CD14-positive monocyte (primary cell): ENCODE measurements at regions not wholly inside any gene's neighbourhood (a gene's known extent, or its start where the extent isn't known, plus 50 kb on each side); places are given as distances from the start of the nearest gene placed in this dataset.

Experiments
- DNase-seq, 3 donors: peaks; one replicate each; pipeline ENCODE4 v3.0.0-alpha.2; 2011 to 2022
- H2AFZ ChIP-seq: 2 replicates; pipeline ENCODE4 v1.6.0; 2012; ENCODE audit warnings: mild to moderate bottlenecking, low read depth, low read length, inconsistent platforms; ENCODE audit not compliant: insufficient read depth, poor library complexity, severe bottlenecking
- H3K27ac ChIP-seq, 2 donors: 1 replicate in 1 of 2; 2 replicates in 1 of 2; pipeline ENCODE4 v1.5.1; 2012 to 2013; ENCODE audit warnings: low read length in 2 of 2, control low read depth in 1 of 2, inconsistent platforms in 1 of 2, low read depth in 1 of 2, mild to moderate bottlenecking in 1 of 2
- H3K27me3 ChIP-seq, 2 donors: one replicate each; pipeline versions ENCODE4 v1.6.0 to v1.6.1; 2011 to 2013; ENCODE audit warnings: low read length in 2 of 2; ENCODE audit not compliant: control insufficient read depth in 2 of 2, insufficient read depth in 2 of 2
- H3K36me3 ChIP-seq, 2 donors: replicated peaks in 1 of 2; 1 replicate in 1 of 2; 2 replicates in 1 of 2; pipeline versions ENCODE4 v1.5.1 to v1.6.1; 2012 to 2013; ENCODE audit warnings: low read length in 2 of 2, control low read depth in 1 of 2, inconsistent platforms in 1 of 2, mild to moderate bottlenecking in 1 of 2; ENCODE audit not compliant: insufficient read depth in 2 of 2, control insufficient read depth in 1 of 2
- H3K4me1 ChIP-seq, 2 donors: 1 replicate in 1 of 2; 2 replicates in 1 of 2; pipeline versions ENCODE4 v1.5.1 to v1.6.1; 2012 to 2013; ENCODE audit warnings: low read length in 2 of 2, control low read depth in 1 of 2, inconsistent platforms in 1 of 2, mild to moderate bottlenecking in 1 of 2, moderate library complexity in 1 of 2; ENCODE audit not compliant: insufficient read depth in 2 of 2, control insufficient read depth in 1 of 2
- H3K4me2 ChIP-seq: replicated peaks from 2 replicates; pipeline ENCODE3; 2012; ENCODE audit warnings: low read length, moderate library complexity, mild to moderate bottlenecking; ENCODE audit not compliant: poor library complexity, severe bottlenecking; ENCODE audit errors: extremely low read depth
- H3K4me3 ChIP-seq, 3 experiments: fragments of 200-600 bp in 1 of 3; sonication (generic) in 1 of 3; replicated peaks in 1 of 3; 1 replicate in 2 of 3; 2 replicates in 1 of 3; pipeline ENCODE4 v1.5.1; 2011 to 2013; ENCODE audit warnings: low read length in 3 of 3, mild to moderate bottlenecking in 3 of 3, control low read depth in 2 of 3, low read depth in 2 of 3, inconsistent platforms in 1 of 3, moderate library complexity in 1 of 3
- H3K79me2 ChIP-seq: 2 replicates; pipeline ENCODE4 v1.6.0; 2012; ENCODE audit warnings: mild to moderate bottlenecking, control low read depth, inconsistent platforms, low read length, moderate library complexity; ENCODE audit not compliant: insufficient read depth
- H3K9ac ChIP-seq: 2 replicates; pipeline ENCODE4 v1.6.0; 2017; ENCODE audit warnings: low read length, mild to moderate bottlenecking; ENCODE audit not compliant: insufficient read depth, poor library complexity, severe bottlenecking
- H3K9me3 ChIP-seq, 2 donors: replicated peaks in 1 of 2; 1 replicate in 1 of 2; 2 replicates in 1 of 2; pipeline versions ENCODE4 v1.5.1 to v1.6.1; 2012 to 2013; ENCODE audit warnings: low read length in 2 of 2, control low read depth in 1 of 2; ENCODE audit not compliant: control insufficient read depth in 1 of 2, insufficient read depth in 1 of 2
- H4K20me1 ChIP-seq: 2 replicates; pipeline ENCODE4 v1.6.0; 2012; ENCODE audit warnings: mild to moderate bottlenecking, low read length, control low read depth, moderate library complexity; ENCODE audit not compliant: insufficient read depth
- H3K27ac Mint-ChIP-seq, 7 donors: one replicate each; pipeline ENCODE4 v1.8.0; 2020; ENCODE audit warnings: mild to moderate bottlenecking in 7 of 7, mixed read lengths in 7 of 7, moderate library complexity in 6 of 7, inconsistent platforms in 2 of 7
- H3K27me3 Mint-ChIP-seq, 3 donors: one replicate each; pipeline ENCODE4 v1.8.0; 2021 to 2022; ENCODE audit warnings: low read depth in 3 of 3, mild to moderate bottlenecking in 3 of 3, mixed read lengths in 3 of 3, moderate library complexity in 3 of 3, inconsistent platforms in 1 of 3
- H3K36me3 Mint-ChIP-seq, 2 donors: one replicate each; pipeline ENCODE4 v1.8.0; 2020; ENCODE audit warnings: mixed read lengths in 2 of 2, inconsistent platforms in 1 of 2, mild to moderate bottlenecking in 1 of 2
- H3K4me1 Mint-ChIP-seq: one replicate; pipeline ENCODE4 v1.8.0; 2020; ENCODE audit warnings: mild to moderate bottlenecking, mixed read lengths
- H3K4me3 Mint-ChIP-seq, 2 donors: one replicate each; pipeline ENCODE4 v1.8.0; 2020; ENCODE audit warnings: mild to moderate bottlenecking in 2 of 2, mixed read lengths in 2 of 2, moderate library complexity in 1 of 2
- H3K9me3 Mint-ChIP-seq, 7 donors: one replicate each; pipeline ENCODE4 v1.8.0; 2020 to 2022; ENCODE audit warnings: mixed read lengths in 7 of 7, mild to moderate bottlenecking in 6 of 7, moderate library complexity in 6 of 7, inconsistent platforms in 2 of 7
- WGBS: methylation state at CpG from one replicate; pipeline ENCODE4 v1.1.5; 2013; ENCODE audit warnings: missing lambda C conversion rate; ENCODE audit not compliant: insufficient coverage; 5-methylcytosine and 5-hydroxymethylcytosine counted together
- intact Hi-C, 2 donors: fragments of 100-400 bp; cut with micrococcal nuclease; formaldehyde crosslinking; loops; one replicate each; pipeline versions ENCODE4 v1.15.0 to v1.15.1; 2023
- TF ChIP-seq, protein P1 (sequence below): fragments of 200-600 bp; IDR thresholded peaks from one replicate; pipeline ENCODE4 v1.8.0; 2022; ENCODE audit warnings: antibody characterized with exemption, mild to moderate bottlenecking

DNA sequence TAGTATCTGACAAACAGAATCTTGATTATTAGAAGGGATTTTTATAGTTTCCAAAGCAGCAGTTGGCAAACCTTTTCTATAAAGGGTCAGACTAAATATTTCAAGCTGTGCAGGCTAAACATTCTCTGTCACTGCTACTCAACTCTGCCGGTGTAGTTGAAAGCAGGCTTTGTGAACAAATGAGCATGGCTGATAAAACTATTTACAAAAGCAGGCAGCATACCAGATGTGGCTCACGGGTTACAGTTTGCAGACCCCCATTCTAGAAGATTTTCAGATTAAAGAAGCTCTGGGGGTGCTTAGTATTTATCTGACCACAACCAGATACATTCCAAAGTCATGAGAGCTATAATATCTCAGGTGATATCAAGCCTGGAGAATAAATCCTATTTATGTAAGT is 1017.5 kb downstream of the SORCS1 start:
- no peaks in the 10 kb centered on the region for H3K36me3 ChIP-seq
- no peak overlapping the region for H3K9ac ChIP-seq
- TF ChIP-seq, protein P1, sequence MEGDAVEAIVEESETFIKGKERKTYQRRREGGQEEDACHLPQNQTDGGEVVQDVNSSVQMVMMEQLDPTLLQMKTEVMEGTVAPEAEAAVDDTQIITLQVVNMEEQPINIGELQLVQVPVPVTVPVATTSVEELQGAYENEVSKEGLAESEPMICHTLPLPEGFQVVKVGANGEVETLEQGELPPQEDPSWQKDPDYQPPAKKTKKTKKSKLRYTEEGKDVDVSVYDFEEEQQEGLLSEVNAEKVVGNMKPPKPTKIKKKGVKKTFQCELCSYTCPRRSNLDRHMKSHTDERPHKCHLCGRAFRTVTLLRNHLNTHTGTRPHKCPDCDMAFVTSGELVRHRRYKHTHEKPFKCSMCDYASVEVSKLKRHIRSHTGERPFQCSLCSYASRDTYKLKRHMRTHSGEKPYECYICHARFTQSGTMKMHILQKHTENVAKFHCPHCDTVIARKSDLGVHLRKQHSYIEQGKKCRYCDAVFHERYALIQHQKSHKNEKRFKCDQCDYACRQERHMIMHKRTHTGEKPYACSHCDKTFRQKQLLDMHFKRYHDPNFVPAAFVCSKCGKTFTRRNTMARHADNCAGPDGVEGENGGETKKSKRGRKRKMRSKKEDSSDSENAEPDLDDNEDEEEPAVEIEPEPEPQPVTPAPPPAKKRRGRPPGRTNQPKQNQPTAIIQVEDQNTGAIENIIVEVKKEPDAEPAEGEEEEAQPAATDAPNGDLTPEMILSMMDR, result no peak
- no peak overlapping the region for H2AFZ ChIP-seq
- no peak for DNase-seq
- H3K4me3 ChIP-seq, result no peak overlapping the region
- H3K27ac ChIP-seq, result no peak overlapping the region
- H3K27me3 ChIP-seq, result no peaks in the 10 kb centered on the region
- no peaks in the 10 kb centered on the region for H4K20me1 ChIP-seq
- H3K4me1 ChIP-seq, result no peaks in the 10 kb centered on the region
- Mint-ChIP-seq H3K9me3 (peaks cover 0 to 4% (median 0%) of the 10 kb centered on the region in 7 donors), H3K4me3 (no peak overlapping the region), H3K4me1 (no peaks in the 10 kb centered on the region), H3K36me3 (no peaks in the 10 kb centered on the region), H3K27ac (no peak overlapping the region), H3K27me3 (peaks cover 0 to 2% (median 0%) of the 10 kb centered on the region in 3 donors)
- H3K9me3 ChIP-seq, result no peaks in the 10 kb centered on the region
- no CpG with 5 or more reads among the region's 2 CpGs for WGBS
- intact Hi-C loops, result no loop called here
- H3K4me2 ChIP-seq, result no peak overlapping the region
- no peaks in the 10 kb centered on the region for H3K79me2 ChIP-seq

DNA sequence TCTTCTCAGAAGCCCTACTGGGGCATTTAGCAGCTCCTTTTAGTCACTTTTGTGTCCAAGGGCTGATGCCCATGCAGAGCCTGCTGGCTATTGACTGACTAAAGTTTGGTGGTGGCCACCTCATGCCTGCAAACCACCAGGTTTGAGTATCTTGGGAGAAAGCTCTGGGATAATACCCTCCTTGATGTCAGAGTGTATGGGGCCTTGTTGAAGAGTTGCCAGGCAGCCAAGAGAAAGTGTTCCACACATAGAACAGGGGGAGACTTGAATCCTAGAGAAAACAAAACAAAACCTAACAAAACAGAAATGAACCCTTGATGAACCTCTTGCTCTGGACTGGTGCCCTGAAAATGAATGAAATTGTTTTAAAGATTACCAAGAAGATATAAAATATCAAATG is 1024.6 kb downstream of the SORCS1 start:
- Histone ChIP-seq H3K27ac (no peak overlapping the region), H3K36me3 (no peaks in the 10 kb centered on the region), H3K9ac (no peak overlapping the region), H3K4me3 (no peak overlapping the region), H4K20me1 (no peaks in the 10 kb centered on the region), H2AFZ (no peak overlapping the region), H3K9me3 (no peaks in the 10 kb centered on the region), H3K4me2 (no peak overlapping the region), H3K4me1 (no peaks in the 10 kb centered on the region), H3K79me2 (no peaks in the 10 kb centered on the region), H3K27me3 (no peaks in the 10 kb centered on the region)
- Mint-ChIP-seq H3K4me3 (no peak overlapping the region), H3K27me3 (no peaks in the 10 kb centered on the region), H3K27ac (no peak overlapping the region), H3K4me1 (no peaks in the 10 kb centered on the region), H3K36me3 (no peaks in the 10 kb centered on the region), H3K9me3 (no peaks in the 10 kb centered on the region)
- no peak for DNase-seq
- intact Hi-C loops, result no loop called here
- TF ChIP-seq, protein P1, result no peak
